WTC11 (cell line): ENCODE measurements at regions not wholly inside any gene's neighbourhood (a gene's known extent, or its start where the extent isn't known, plus 50 kb on each side); places are given as distances from the start of the nearest gene placed in this dataset.

Experiments used
- ATAC-seq: fragments of 200-7000 bp; cut with Tn5 transposase; 2 replicates; pipeline ENCODE4 v1.10.0; 2021; ENCODE audit warnings: mild to moderate bottlenecking, moderate library complexity
- CTCF ChIA-PET: fragments of 300-600 bp; sonication (Branson Sonifier 250); formaldehyde crosslinking; loops from one replicate; lab custom pipeline; 2021; ENCODE audit warnings: antibody characterized with exemption; lab: Charles Lee
- POLR2A ChIA-PET: fragments of 350-600 bp; sonication (Branson Sonifier 250); formaldehyde crosslinking; loops from one replicate; lab custom pipeline; 2021; ENCODE audit warnings: antibody characterized with exemption; lab: Charles Lee
- DNase-seq: peaks from one replicate; pipeline ENCODE4 v3.0.0; 2021; ENCODE audit warnings: low spot score
- H3K27ac Mint-ChIP-seq: 2 replicates; pipeline ENCODE4 v1.8.0; 2021; ENCODE audit warnings: mixed read lengths
- H3K27me3 Mint-ChIP-seq: 2 replicates; pipeline ENCODE4 v1.8.0; 2021; ENCODE audit warnings: low read depth, mild to moderate bottlenecking, moderate library complexity, mixed read lengths
- H3K36me3 Mint-ChIP-seq: 2 replicates; pipeline ENCODE4 v1.8.0; 2021; ENCODE audit warnings: mixed read lengths
- H3K4me1 Mint-ChIP-seq: 2 replicates; pipeline ENCODE4 v1.8.0; 2022; ENCODE audit warnings: mixed read lengths
- H3K4me3 Mint-ChIP-seq: 2 replicates; pipeline ENCODE4 v1.8.0; 2021; ENCODE audit warnings: mild to moderate bottlenecking, moderate library complexity, mixed read lengths
- H3K9me3 Mint-ChIP-seq: 2 replicates; pipeline ENCODE4 v1.8.0; 2021; ENCODE audit warnings: mixed read lengths
- EMX1 ChIP-seq: fragments of 250-450 bp; sonication (Bioruptor Pico); IDR thresholded peaks from 2 replicates; pipeline ENCODE4 v1.8.0; 2021; ENCODE audit warnings: mild to moderate bottlenecking
- FOXJ3 ChIP-seq: sonication (generic); formaldehyde crosslinking; IDR thresholded peaks from 2 replicates; pipeline ENCODE4 v1.9.0; 2021; ENCODE audit warnings: missing genetic modification reagents, mild to moderate bottlenecking, borderline replicate concordance
- RELA ChIP-seq: sonication (generic); formaldehyde crosslinking; IDR thresholded peaks from 2 replicates; pipeline ENCODE4 v1.8.1; 2022; ENCODE audit warnings: missing genetic modification reagents, mild to moderate bottlenecking, borderline replicate concordance
- RORB ChIP-seq: fragments of 250-450 bp; sonication (Bioruptor Pico); IDR thresholded peaks from 2 replicates; pipeline ENCODE4 v1.9.0; 2021; ENCODE audit warnings: mild to moderate bottlenecking
- SMAD4 ChIP-seq: sonication (generic); formaldehyde crosslinking; IDR thresholded peaks from 2 replicates; pipeline ENCODE4 v1.8.0; 2022; ENCODE audit warnings: mild to moderate bottlenecking, missing genetic modification reagents
- TEAD1 ChIP-seq: sonication (generic); formaldehyde crosslinking; IDR thresholded peaks from 2 replicates; pipeline ENCODE4 v1.8.0; 2022; ENCODE audit warnings: mild to moderate bottlenecking, missing genetic modification reagents
- TEAD4 ChIP-seq: sonication (generic); formaldehyde crosslinking; IDR thresholded peaks from 2 replicates; pipeline ENCODE4 v1.8.0; 2022; ENCODE audit warnings: mild to moderate bottlenecking, missing genetic modification reagents
- ZNF317 ChIP-seq: sonication (generic); formaldehyde crosslinking; IDR thresholded peaks from 2 replicates; pipeline ENCODE4 v1.8.1; 2023; ENCODE audit warnings: low read depth, mild to moderate bottlenecking, moderate library complexity, missing genetic modification reagents, borderline replicate concordance
- ZNF423 ChIP-seq: fragments of 250-450 bp; sonication (Bioruptor Pico); IDR thresholded peaks from 2 replicates; pipeline ENCODE4 v2.1.2; 2022; ENCODE audit warnings: mild to moderate bottlenecking, moderate library complexity
- TF ChIP-seq, protein P1 (sequence below): fragments of 250-450 bp; sonication (Bioruptor Pico); IDR thresholded peaks from 2 replicates; pipeline ENCODE4 v1.9.0; 2021; ENCODE audit warnings: mild to moderate bottlenecking, borderline replicate concordance
- TF ChIP-seq, protein P2 (sequence below): sonication (generic); formaldehyde crosslinking; IDR thresholded peaks from 2 replicates; pipeline ENCODE4 v1.8.1; 2023; ENCODE audit warnings: mild to moderate bottlenecking, missing genetic modification reagents, moderate library complexity
- TF ChIP-seq, protein P3 (sequence below): sonication (generic); formaldehyde crosslinking; conservative IDR thresholded peaks from 2 replicates; pipeline ENCODE4 v1.8.1; 2023; ENCODE audit warnings: mild to moderate bottlenecking, low read depth, missing genetic modification reagents, moderate library complexity
- TF ChIP-seq, protein P4 (sequence below): sonication (generic); formaldehyde crosslinking; IDR thresholded peaks from 2 replicates; pipeline ENCODE4 v1.8.1; 2023; ENCODE audit warnings: mild to moderate bottlenecking, missing genetic modification reagents, moderate library complexity
- TF ChIP-seq, protein P5 (sequence below): fragments of 250-450 bp; sonication (Bioruptor Pico); IDR thresholded peaks from 2 replicates; pipeline ENCODE4 v1.9.0; 2021; ENCODE audit warnings: moderate library complexity, mild to moderate bottlenecking, inconsistent platforms, borderline replicate concordance
- TF ChIP-seq, protein P6 (sequence below): sonication (generic); formaldehyde crosslinking; IDR thresholded peaks from 2 replicates; pipeline ENCODE4 v1.8.0; 2022; ENCODE audit warnings: mild to moderate bottlenecking, missing genetic modification reagents
- TF ChIP-seq, protein P7 (sequence below): sonication (generic); formaldehyde crosslinking; IDR thresholded peaks from 2 replicates; pipeline ENCODE4 v1.8.0; 2023; ENCODE audit warnings: missing genetic modification reagents, mild to moderate bottlenecking, borderline replicate concordance

DNA sequence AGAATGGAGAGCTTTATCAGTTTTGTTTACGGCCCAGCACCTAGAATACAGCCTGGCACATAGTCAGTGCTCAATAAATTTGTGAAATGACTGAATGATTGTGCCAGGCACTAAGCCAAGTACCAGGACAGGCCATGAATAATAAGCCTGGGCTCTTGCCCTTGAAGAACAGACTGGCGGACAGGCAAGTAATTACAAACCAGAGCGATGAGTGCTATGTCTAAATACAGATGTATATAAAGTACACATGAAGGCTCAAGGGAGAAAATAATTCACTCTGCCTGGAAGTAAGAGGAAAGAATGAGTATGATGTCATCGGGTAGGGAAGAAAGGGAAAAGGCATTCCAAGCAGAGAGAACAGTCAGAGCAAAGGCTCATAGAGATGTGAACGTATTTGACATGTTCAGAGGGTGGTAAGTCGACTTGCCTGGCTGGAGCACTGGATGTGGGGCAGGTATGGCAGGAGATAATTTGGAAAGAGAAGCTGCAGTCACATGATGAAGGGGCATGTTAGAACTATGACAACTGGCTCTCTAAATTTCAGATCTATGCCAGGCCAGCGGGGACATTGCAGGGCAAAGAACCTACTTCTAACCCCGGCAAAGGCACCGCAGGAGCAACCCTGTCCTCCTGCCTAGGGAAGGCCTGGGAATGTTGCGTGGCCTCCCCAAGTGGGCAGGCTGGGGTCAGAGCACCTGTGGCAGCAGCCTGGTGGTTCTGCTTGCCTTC lies 94.9 kb upstream of the EPCAM start:
- H3K4me3 Mint-ChIP-seq, result no peak overlapping the region
- POLR2A ChIA-PET, result no interaction called here

DNA sequence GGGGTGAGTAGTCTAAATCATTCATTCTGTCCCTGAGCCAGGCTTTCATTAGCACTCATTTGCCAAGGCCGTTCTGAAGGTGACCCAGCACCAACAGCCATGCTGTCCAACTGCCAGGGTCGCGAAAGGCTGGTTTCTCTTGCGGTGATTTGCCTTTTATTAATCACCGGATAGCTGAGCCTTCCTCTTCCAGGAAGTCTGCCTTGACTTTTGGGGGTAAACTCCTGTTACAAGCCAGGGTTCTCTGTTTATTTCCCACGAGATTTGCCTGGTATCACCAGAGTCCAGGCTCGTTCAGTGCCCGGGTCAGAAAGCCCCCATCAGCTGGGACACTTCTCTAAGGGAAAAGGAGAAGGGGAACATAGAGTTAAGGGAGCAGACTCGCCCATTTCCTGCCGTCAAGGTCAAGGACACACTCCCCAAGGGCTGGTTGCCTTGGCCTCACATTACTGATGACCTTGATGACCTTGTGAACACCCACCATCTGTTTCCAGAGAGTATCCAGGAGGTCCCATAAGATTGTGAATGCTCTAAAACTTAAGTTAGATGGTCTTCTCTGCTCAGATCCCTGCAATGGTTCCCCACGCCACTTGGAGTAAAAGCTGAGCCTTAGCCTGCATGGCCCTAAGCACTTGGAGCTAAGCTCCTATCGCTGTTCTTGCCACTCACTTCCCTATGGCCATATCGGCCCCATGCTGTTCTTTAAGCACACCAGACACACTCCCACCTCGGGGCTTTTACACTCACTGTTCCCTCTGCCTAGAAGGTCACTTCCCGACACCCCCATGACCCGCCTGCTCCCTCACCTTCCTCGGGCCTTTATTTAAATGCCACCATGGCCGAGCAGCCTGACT lies 96.0 kb upstream of the EPCAM start:
- Mint-ChIP-seq H3K4me3 (peak overlapping the region; percentile 27; the same call in 1 of the 2 replicates), H3K4me1 (peaks cover 51% of the 10 kb centered on the region), H3K36me3 (0 out of 2 replicates have a peak, but pooled peaks cover 3% of the 10 kb centered on the region), H3K27ac (no peak overlapping the region), H3K9me3 (peaks cover 3% of the 10 kb centered on the region), H3K27me3 (no peaks in the 10 kb centered on the region)
- CTCF ChIA-PET, result interaction anchor here (0.6 to 3.1 kb wide), 22 partner anchors 9 to 343 kb away, joined by 3 to 16 read pairs (median 4); no protein-coding TSS in a partner anchor
- DNase-seq, result no peak
- no peak for ATAC-seq
- POLR2A ChIA-PET, result no interaction called here
- TF ChIP-seq, protein P1, sequence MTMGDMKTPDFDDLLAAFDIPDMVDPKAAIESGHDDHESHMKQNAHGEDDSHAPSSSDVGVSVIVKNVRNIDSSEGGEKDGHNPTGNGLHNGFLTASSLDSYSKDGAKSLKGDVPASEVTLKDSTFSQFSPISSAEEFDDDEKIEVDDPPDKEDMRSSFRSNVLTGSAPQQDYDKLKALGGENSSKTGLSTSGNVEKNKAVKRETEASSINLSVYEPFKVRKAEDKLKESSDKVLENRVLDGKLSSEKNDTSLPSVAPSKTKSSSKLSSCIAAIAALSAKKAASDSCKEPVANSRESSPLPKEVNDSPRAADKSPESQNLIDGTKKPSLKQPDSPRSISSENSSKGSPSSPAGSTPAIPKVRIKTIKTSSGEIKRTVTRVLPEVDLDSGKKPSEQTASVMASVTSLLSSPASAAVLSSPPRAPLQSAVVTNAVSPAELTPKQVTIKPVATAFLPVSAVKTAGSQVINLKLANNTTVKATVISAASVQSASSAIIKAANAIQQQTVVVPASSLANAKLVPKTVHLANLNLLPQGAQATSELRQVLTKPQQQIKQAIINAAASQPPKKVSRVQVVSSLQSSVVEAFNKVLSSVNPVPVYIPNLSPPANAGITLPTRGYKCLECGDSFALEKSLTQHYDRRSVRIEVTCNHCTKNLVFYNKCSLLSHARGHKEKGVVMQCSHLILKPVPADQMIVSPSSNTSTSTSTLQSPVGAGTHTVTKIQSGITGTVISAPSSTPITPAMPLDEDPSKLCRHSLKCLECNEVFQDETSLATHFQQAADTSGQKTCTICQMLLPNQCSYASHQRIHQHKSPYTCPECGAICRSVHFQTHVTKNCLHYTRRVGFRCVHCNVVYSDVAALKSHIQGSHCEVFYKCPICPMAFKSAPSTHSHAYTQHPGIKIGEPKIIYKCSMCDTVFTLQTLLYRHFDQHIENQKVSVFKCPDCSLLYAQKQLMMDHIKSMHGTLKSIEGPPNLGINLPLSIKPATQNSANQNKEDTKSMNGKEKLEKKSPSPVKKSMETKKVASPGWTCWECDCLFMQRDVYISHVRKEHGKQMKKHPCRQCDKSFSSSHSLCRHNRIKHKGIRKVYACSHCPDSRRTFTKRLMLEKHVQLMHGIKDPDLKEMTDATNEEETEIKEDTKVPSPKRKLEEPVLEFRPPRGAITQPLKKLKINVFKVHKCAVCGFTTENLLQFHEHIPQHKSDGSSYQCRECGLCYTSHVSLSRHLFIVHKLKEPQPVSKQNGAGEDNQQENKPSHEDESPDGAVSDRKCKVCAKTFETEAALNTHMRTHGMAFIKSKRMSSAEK (CRISPR knock-in tag), result no peak
- TF ChIP-seq TEAD4 (CRISPR knock-in tag) (no peak), ZNF423 (CRISPR knock-in tag) (no peak), RELA (no peak), FOXJ3 (no peak), EMX1 (no peak), TEAD1 (CRISPR knock-in tag) (no peak), RORB (CRISPR knock-in tag) (no peak)
- TF ChIP-seq, protein P2, sequence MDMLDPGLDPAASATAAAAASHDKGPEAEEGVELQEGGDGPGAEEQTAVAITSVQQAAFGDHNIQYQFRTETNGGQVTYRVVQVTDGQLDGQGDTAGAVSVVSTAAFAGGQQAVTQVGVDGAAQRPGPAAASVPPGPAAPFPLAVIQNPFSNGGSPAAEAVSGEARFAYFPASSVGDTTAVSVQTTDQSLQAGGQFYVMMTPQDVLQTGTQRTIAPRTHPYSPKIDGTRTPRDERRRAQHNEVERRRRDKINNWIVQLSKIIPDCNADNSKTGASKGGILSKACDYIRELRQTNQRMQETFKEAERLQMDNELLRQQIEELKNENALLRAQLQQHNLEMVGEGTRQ (CRISPR knock-in tag), result no peak
- TF ChIP-seq, protein P3, sequence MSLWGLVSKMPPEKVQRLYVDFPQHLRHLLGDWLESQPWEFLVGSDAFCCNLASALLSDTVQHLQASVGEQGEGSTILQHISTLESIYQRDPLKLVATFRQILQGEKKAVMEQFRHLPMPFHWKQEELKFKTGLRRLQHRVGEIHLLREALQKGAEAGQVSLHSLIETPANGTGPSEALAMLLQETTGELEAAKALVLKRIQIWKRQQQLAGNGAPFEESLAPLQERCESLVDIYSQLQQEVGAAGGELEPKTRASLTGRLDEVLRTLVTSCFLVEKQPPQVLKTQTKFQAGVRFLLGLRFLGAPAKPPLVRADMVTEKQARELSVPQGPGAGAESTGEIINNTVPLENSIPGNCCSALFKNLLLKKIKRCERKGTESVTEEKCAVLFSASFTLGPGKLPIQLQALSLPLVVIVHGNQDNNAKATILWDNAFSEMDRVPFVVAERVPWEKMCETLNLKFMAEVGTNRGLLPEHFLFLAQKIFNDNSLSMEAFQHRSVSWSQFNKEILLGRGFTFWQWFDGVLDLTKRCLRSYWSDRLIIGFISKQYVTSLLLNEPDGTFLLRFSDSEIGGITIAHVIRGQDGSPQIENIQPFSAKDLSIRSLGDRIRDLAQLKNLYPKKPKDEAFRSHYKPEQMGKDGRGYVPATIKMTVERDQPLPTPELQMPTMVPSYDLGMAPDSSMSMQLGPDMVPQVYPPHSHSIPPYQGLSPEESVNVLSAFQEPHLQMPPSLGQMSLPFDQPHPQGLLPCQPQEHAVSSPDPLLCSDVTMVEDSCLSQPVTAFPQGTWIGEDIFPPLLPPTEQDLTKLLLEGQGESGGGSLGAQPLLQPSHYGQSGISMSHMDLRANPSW, result no peak
- TF ChIP-seq, protein P4, sequence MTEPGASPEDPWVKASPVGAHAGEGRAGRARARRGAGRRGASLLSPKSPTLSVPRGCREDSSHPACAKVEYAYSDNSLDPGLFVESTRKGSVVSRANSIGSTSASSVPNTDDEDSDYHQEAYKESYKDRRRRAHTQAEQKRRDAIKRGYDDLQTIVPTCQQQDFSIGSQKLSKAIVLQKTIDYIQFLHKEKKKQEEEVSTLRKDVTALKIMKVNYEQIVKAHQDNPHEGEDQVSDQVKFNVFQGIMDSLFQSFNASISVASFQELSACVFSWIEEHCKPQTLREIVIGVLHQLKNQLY (CRISPR knock-in tag), result no peak
- TF ChIP-seq, protein P5, sequence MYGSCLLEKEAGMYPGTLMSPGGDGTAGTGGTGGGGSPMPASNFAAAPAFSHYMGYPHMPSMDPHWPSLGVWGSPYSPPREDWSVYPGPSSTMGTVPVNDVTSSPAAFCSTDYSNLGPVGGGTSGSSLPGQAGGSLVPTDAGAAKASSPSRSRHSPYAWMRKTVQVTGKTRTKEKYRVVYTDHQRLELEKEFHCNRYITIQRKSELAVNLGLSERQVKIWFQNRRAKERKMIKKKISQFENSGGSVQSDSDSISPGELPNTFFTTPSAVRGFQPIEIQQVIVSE (CRISPR knock-in tag), result no peak

More for the DNA sequence above, 94.9 kb upstream of the EPCAM start:
- no peaks in the 10 kb centered on the region for H3K27me3 Mint-ChIP-seq
- CTCF ChIA-PET, result interaction anchor here (0.6 to 2.9 kb wide), 3 partner anchors 10 to 187 kb away, joined by 4 to 10 read pairs (median 6); no protein-coding TSS in a partner anchor
- H3K9me3 Mint-ChIP-seq, result peaks cover 8% of the 10 kb centered on the region
- no peak overlapping the region for H3K27ac Mint-ChIP-seq
- DNase-seq, result no peak
- TF ChIP-seq, protein P6, sequence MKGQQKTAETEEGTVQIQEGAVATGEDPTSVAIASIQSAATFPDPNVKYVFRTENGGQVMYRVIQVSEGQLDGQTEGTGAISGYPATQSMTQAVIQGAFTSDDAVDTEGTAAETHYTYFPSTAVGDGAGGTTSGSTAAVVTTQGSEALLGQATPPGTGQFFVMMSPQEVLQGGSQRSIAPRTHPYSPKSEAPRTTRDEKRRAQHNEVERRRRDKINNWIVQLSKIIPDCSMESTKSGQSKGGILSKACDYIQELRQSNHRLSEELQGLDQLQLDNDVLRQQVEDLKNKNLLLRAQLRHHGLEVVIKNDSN (CRISPR knock-in tag), result no peak
- TF ChIP-seq ZNF317 (CRISPR knock-in tag), result no peak
- TF ChIP-seq SMAD4 (CRISPR knock-in tag), result no peak
- TF ChIP-seq, protein P7, sequence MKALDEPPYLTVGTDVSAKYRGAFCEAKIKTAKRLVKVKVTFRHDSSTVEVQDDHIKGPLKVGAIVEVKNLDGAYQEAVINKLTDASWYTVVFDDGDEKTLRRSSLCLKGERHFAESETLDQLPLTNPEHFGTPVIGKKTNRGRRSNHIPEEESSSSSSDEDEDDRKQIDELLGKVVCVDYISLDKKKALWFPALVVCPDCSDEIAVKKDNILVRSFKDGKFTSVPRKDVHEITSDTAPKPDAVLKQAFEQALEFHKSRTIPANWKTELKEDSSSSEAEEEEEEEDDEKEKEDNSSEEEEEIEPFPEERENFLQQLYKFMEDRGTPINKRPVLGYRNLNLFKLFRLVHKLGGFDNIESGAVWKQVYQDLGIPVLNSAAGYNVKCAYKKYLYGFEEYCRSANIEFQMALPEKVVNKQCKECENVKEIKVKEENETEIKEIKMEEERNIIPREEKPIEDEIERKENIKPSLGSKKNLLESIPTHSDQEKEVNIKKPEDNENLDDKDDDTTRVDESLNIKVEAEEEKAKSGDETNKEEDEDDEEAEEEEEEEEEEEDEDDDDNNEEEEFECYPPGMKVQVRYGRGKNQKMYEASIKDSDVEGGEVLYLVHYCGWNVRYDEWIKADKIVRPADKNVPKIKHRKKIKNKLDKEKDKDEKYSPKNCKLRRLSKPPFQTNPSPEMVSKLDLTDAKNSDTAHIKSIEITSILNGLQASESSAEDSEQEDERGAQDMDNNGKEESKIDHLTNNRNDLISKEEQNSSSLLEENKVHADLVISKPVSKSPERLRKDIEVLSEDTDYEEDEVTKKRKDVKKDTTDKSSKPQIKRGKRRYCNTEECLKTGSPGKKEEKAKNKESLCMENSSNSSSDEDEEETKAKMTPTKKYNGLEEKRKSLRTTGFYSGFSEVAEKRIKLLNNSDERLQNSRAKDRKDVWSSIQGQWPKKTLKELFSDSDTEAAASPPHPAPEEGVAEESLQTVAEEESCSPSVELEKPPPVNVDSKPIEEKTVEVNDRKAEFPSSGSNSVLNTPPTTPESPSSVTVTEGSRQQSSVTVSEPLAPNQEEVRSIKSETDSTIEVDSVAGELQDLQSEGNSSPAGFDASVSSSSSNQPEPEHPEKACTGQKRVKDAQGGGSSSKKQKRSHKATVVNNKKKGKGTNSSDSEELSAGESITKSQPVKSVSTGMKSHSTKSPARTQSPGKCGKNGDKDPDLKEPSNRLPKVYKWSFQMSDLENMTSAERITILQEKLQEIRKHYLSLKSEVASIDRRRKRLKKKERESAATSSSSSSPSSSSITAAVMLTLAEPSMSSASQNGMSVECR (CRISPR knock-in tag), result no peak
- peaks cover 51% of the 10 kb centered on the region for H3K4me1 Mint-ChIP-seq
- no peak for ATAC-seq
- 0 out of 2 replicates have a peak, but pooled peaks cover 5% of the 10 kb centered on the region for H3K36me3 Mint-ChIP-seq
